Liver (tissue), 8 donors: ENCODE measurements at regions not wholly inside any gene's neighbourhood (a gene's known extent, or its start where the extent isn't known, plus 50 kb on each side); places are given as distances from the start of the nearest gene placed in this dataset.
A peak's percentile ranks its signal among the peaks of the same experiment; 100 is the strongest.

ENCODE experiments used
- DNase-seq: peaks from one replicate; pipeline ENCODE4 v3.0.0-alpha.2; 2017; ENCODE audit warnings: low spot score
- H3K27ac ChIP-seq, 2 donors: one replicate each; pipeline ENCODE4 v1.7.0; 2013; ENCODE audit warnings: inconsistent platforms in 2 of 2, low read length in 2 of 2, control low read depth in 1 of 2, low read depth in 1 of 2, mild to moderate bottlenecking in 1 of 2
- H3K27me3 ChIP-seq, 4 donors: one replicate each; pipeline versions ENCODE4 v1.6.1 to v1.7.0; 2013; ENCODE audit warnings: low read length in 3 of 4, inconsistent platforms in 1 of 4, mild to moderate bottlenecking in 1 of 4, moderate library complexity in 1 of 4; ENCODE audit not compliant: control insufficient read depth in 4 of 4, insufficient read depth in 4 of 4
- H3K36me3 ChIP-seq, 4 donors: one replicate each; pipeline versions ENCODE4 v1.6.1 to v1.7.0; 2013; ENCODE audit warnings: low read length in 3 of 4, mild to moderate bottlenecking in 3 of 4, low read depth in 1 of 4, moderate library complexity in 1 of 4; ENCODE audit not compliant: control insufficient read depth in 4 of 4, insufficient read depth in 3 of 4
- H3K4me1 ChIP-seq, 4 donors: one replicate each; pipeline versions ENCODE4 v1.6.1 to v1.7.0; 2013; ENCODE audit warnings: low read length in 3 of 4, mild to moderate bottlenecking in 3 of 4, moderate library complexity in 1 of 4; ENCODE audit not compliant: control insufficient read depth in 4 of 4, insufficient read depth in 4 of 4
- H3K4me3 ChIP-seq, 3 donors: one replicate each; pipeline versions ENCODE4 v1.6.1 to v1.7.0; 2013; ENCODE audit warnings: low read length in 3 of 3, control low read depth in 1 of 3, low read depth in 1 of 3, mild to moderate bottlenecking in 1 of 3
- H3K9ac ChIP-seq, 2 donors: one replicate each; pipeline ENCODE4 v1.7.0; 2013; ENCODE audit warnings: low read length in 2 of 2, mild to moderate bottlenecking in 2 of 2, moderate library complexity in 2 of 2, control low read depth in 1 of 2, low read depth in 1 of 2
- H3K9me3 ChIP-seq, 4 donors: one replicate each; pipeline versions ENCODE4 v1.6.1 to v1.7.0; 2013; ENCODE audit warnings: low read length in 3 of 4; ENCODE audit not compliant: control insufficient read depth in 4 of 4
- FOXA1 ChIP-seq: IDR thresholded peaks from 2 replicates; pipeline ENCODE4 v1.6.1; 2016; ENCODE audit warnings: antibody characterized with exemption
- GABPA ChIP-seq, 2 donors: IDR thresholded peaks in 1 of 2; conservative IDR thresholded peaks in 1 of 2; 2 replicates each; pipeline ENCODE4 v1.6.1; 2016; ENCODE audit warnings: antibody characterized with exemption in 2 of 2, mild to moderate bottlenecking in 1 of 2, moderate library complexity in 1 of 2
- HNF4A ChIP-seq, 2 donors: conservative IDR thresholded peaks; 2 replicates each; pipeline ENCODE4 v1.6.1; 2016; ENCODE audit warnings: antibody characterized with exemption in 2 of 2, mild to moderate bottlenecking in 2 of 2
- HNF4G ChIP-seq: IDR thresholded peaks from 2 replicates; pipeline ENCODE4 v1.6.1; 2016; ENCODE audit warnings: antibody characterized with exemption
- JUND ChIP-seq, 2 donors: IDR thresholded peaks; 2 replicates each; pipeline ENCODE4 v1.6.1; 2016; ENCODE audit warnings: antibody characterized with exemption in 2 of 2
- MAX ChIP-seq: IDR thresholded peaks from 2 replicates; pipeline ENCODE4 v1.6.1; 2016; ENCODE audit warnings: antibody characterized with exemption
- NR2F2 ChIP-seq: IDR thresholded peaks from 2 replicates; pipeline ENCODE4 v1.6.1; 2016; ENCODE audit warnings: antibody characterized with exemption
- REST ChIP-seq: IDR thresholded peaks from 2 replicates; pipeline ENCODE4 v1.6.1; 2016; ENCODE audit warnings: antibody characterized with exemption, mild to moderate bottlenecking
- RXRA ChIP-seq, 2 donors: IDR thresholded peaks; 2 replicates each; pipeline ENCODE4 v1.6.1; 2017 to 2018; ENCODE audit warnings: antibody characterized with exemption in 2 of 2, mild to moderate bottlenecking in 1 of 2
- SP1 ChIP-seq: IDR thresholded peaks from 2 replicates; pipeline ENCODE4 v1.6.1; 2018; ENCODE audit warnings: antibody characterized with exemption, mild to moderate bottlenecking
- TAF1 ChIP-seq: conservative IDR thresholded peaks from 2 replicates; pipeline ENCODE4 v1.6.1; 2016; ENCODE audit warnings: antibody characterized with exemption, mild to moderate bottlenecking
- YY1 ChIP-seq: IDR thresholded peaks from 2 replicates; pipeline ENCODE4 v1.6.1; 2016; ENCODE audit warnings: antibody characterized with exemption, mild to moderate bottlenecking
- WGBS: extraction: QIAGEN DNeasy Blood & Tissue Kit; methylation state at CpG from one replicate; pipeline ENCODE4 v1.1.7; 2013; 5-methylcytosine and 5-hydroxymethylcytosine counted together
- TF ChIP-seq, protein P1 (sequence below): IDR thresholded peaks from 2 replicates; pipeline ENCODE4 v1.6.1; 2016; ENCODE audit warnings: antibody characterized with exemption
- TF ChIP-seq, protein P2 (sequence below): fragments of 150-350 bp; IDR thresholded peaks from 2 replicates; pipeline ENCODE4 v1.5.1; 2017; ENCODE audit warnings: improper control_type of control experiment, low read depth, low read length; ENCODE audit not compliant: missing input control
- TF ChIP-seq, protein P3 (sequence below): IDR thresholded peaks from 2 replicates; pipeline ENCODE4 v1.6.1; 2016; ENCODE audit warnings: antibody characterized with exemption
- donor health status: healthy.
- donor health status: healthy.
- donor health status: healthy.
- donor health status: healthy.
- donor health status: healthy.

DNA sequence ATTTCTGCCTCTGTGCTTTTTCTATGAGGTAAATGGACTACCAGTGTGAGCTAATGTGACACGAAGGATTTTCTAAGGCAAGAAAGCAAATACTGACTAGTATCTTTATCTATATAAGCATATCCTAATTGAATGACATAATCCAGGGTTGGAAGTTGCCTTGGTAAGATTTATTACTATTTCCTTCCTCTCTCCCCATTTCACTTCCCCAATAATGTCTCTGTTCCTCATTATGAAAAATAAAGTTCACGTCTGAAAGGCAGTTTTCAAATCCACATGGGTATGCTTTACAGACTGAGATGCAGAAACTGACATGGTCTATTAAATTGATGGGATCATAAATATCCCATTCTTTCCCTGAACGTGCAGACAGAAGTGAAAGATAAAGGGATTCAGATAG lies 86.0 kb downstream of the DTWD1 start:
- H3K27ac ChIP-seq, result no peak overlapping the region
- no peak overlapping the region for H3K4me3 ChIP-seq
- peaks cover 2 to 7% (median 7%) of the 10 kb centered on the region in 4 donors for H3K9me3 ChIP-seq
- H3K36me3 ChIP-seq, result no peaks in the 10 kb centered on the region
- TF ChIP-seq HNF4G (no peak), RXRA (IDR thresholded peaks at IDR 0.05) (no peak), REST (no peak), SP1 (no peak), NR2F2 (no peak), FOXA1 (no peak), MAX (peak; percentile 24), YY1 (no peak)
- TF ChIP-seq, protein P1, sequence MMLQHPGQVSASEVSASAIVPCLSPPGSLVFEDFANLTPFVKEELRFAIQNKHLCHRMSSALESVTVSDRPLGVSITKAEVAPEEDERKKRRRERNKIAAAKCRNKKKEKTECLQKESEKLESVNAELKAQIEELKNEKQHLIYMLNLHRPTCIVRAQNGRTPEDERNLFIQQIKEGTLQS, result no peak
- H3K4me1 ChIP-seq, result no peaks in the 10 kb centered on the region
- DNase-seq, result no peak
- H3K27me3 ChIP-seq, result no peaks in the 10 kb centered on the region
- H3K9ac ChIP-seq, result no peak overlapping the region
- whole genome bisulfite sequencing, result 45% methylated on average over 3 of the region's 3 CpGs

DNA sequence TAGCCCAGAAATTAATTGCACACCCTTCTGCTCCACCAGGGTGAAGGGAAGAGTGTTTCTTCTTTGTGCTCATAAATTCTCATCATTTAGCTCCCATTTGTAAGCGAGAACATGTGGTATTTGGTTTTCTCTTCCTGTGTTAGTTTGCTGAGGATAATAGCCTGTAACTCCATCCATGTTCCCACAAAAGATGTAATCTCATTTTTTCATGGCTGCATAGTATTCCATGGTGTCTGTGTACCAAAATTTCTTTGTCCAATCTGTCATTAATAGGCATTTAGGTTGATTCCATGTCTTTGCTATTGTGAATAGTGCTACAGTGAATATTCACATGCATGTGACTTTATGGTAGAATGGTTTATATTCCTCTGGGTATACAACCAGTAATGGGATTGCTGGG lies 86.8 kb downstream of the DTWD1 start:
- Histone ChIP-seq H3K36me3 (no peaks in the 10 kb centered on the region), H3K4me1 (no peaks in the 10 kb centered on the region), H3K27me3 (no peaks in the 10 kb centered on the region), H3K27ac (no peak overlapping the region), H3K9me3 (peaks cover 2 to 7% (median 7%) of the 10 kb centered on the region in 4 donors), H3K9ac (no peak overlapping the region), H3K4me3 (no peak overlapping the region)
- TF ChIP-seq TAF1, result no peak
- no peak for TF ChIP-seq MAX
- no peak for TF ChIP-seq RXRA (IDR thresholded peaks at IDR 0.05)
- TF ChIP-seq YY1, result no peak
- 64% methylated on average over 1 of the region's 1 CpG for WGBS
- DNase-seq, result no peak

DNA sequence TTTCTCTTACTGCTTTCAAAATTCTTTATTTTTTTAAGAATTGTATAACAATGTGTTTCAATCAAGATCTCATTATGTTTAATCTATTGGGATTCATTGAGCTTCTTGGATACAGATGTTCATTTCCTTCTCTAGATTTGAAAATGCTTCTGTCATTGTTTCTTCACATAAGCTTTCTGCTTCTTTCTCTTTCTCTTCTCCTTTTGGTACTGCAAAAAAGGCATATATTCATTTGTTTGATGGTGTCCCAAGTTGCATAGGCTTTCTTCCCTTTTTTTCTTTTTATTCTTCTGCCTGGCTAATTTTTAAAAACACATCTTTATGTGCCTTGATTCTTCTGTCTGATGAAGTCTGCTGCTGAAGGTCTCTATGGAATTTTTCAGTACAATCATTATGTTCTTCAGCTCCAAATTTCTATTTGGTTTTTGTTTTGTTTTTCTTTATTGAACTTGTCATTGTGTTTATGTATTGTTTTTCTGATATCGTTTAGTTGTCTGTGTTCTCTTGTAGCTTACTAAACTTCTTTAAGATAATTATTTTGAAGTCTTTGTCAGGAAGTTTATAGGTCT lies 88.9 kb downstream of the DTWD1 start:
- TF ChIP-seq RXRA (IDR thresholded peaks at IDR 0.05) (no peak), GABPA (IDR thresholded peaks at IDR 0.05 in 1 of 2, conservative IDR thresholded peaks at IDR 0.05 in 1 of 2) (no peak), JUND (IDR thresholded peaks at IDR 0.05) (no peak), HNF4A (conservative IDR thresholded peaks at IDR 0.05) (no peak), REST (no peak)
- TF ChIP-seq, protein P2, sequence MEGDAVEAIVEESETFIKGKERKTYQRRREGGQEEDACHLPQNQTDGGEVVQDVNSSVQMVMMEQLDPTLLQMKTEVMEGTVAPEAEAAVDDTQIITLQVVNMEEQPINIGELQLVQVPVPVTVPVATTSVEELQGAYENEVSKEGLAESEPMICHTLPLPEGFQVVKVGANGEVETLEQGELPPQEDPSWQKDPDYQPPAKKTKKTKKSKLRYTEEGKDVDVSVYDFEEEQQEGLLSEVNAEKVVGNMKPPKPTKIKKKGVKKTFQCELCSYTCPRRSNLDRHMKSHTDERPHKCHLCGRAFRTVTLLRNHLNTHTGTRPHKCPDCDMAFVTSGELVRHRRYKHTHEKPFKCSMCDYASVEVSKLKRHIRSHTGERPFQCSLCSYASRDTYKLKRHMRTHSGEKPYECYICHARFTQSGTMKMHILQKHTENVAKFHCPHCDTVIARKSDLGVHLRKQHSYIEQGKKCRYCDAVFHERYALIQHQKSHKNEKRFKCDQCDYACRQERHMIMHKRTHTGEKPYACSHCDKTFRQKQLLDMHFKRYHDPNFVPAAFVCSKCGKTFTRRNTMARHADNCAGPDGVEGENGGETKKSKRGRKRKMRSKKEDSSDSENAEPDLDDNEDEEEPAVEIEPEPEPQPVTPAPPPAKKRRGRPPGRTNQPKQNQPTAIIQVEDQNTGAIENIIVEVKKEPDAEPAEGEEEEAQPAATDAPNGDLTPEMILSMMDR, result no peak
- TF ChIP-seq, protein P3, sequence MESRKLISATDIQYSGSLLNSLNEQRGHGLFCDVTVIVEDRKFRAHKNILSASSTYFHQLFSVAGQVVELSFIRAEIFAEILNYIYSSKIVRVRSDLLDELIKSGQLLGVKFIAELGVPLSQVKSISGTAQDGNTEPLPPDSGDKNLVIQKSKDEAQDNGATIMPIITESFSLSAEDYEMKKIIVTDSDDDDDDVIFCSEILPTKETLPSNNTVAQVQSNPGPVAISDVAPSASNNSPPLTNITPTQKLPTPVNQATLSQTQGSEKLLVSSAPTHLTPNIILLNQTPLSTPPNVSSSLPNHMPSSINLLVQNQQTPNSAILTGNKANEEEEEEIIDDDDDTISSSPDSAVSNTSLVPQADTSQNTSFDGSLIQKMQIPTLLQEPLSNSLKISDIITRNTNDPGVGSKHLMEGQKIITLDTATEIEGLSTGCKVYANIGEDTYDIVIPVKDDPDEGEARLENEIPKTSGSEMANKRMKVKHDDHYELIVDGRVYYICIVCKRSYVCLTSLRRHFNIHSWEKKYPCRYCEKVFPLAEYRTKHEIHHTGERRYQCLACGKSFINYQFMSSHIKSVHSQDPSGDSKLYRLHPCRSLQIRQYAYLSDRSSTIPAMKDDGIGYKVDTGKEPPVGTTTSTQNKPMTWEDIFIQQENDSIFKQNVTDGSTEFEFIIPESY, result no peak
- H3K36me3 ChIP-seq, result no peaks in the 10 kb centered on the region
- no peaks in the 10 kb centered on the region for H3K27me3 ChIP-seq
- no peaks in the 10 kb centered on the region for H3K4me1 ChIP-seq
- H3K27ac ChIP-seq, result no peak overlapping the region
- peaks cover 2 to 7% (median 7%) of the 10 kb centered on the region in 4 donors for H3K9me3 ChIP-seq
- no peak overlapping the region for H3K9ac ChIP-seq
- no peak overlapping the region for H3K4me3 ChIP-seq
- 81% methylated on average over 1 of the region's 1 CpG for WGBS
- no peak for DNase-seq
